ENCODE measurements at regions not wholly inside any gene's neighbourhood (a gene's known extent, or its start where the extent isn't known, plus 50 kb on each side); places are given as distances from the start of the nearest gene placed in this dataset.
A peak's percentile ranks its signal among the peaks of the same experiment; 100 is the strongest.

DNA sequence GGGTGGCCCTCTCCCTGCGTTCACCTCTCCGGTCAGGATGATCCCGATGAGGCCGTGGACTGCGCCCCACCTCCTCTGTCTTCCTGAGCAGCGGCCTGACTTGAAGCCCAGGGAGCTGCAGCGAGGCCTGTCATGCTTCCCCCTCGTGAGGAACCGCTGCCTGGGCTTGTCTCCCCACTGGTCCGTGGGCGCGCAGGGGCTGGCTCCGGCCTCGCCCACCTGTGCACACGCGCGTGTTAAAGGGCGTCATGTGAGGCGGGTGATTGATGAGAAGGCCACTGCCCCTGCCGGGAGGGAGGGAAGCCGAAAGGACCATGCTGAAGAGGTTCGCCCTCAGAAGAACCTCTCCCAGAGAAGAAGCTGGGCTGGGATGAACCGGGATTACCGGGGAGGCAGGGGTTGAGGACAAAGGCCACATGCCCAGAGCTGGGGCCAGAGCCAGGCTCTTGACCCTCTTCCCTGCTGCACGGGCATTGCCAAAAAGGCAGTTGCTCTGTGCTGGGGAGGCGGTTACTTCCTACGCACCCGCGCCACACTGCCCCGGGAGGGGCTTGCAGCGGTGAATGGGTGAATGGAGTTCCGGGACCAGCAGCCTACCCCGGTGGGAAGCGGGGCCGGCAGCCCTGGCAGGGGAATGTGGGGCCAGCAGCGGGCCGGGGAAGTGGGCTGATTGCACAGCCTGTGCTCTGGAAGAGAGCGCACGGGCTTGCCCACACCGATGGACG, 85.9 kb upstream of the GSE1 start (continued):
- TF ChIP-seq, protein P1, sequence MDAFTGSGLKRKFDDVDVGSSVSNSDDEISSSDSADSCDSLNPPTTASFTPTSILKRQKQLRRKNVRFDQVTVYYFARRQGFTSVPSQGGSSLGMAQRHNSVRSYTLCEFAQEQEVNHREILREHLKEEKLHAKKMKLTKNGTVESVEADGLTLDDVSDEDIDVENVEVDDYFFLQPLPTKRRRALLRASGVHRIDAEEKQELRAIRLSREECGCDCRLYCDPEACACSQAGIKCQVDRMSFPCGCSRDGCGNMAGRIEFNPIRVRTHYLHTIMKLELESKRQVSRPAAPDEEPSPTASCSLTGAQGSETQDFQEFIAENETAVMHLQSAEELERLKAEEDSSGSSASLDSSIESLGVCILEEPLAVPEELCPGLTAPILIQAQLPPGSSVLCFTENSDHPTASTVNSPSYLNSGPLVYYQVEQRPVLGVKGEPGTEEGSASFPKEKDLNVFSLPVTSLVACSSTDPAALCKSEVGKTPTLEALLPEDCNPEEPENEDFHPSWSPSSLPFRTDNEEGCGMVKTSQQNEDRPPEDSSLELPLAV (CRISPR knock-in tag; conservative IDR thresholded peaks at IDR 0.05; ENCODE audit: low read depth), result no peak
- TF ChIP-seq CHD4 (IDR thresholded peaks at IDR 0.05; ENCODE audit: borderline replicate concordance, low read length) (no peak), CAMTA2 (CRISPR knock-in tag; IDR thresholded peaks at IDR 0.05; ENCODE audit: borderline replicate concordance) (0 out of 2 replicates have a peak, but pooled peaks have one; percentile 31), ZFX (CRISPR knock-in tag; IDR thresholded peaks at IDR 0.05; ENCODE audit: low read depth) (no peak), DNMT3B (CRISPR knock-in tag; conservative IDR thresholded peaks at IDR 0.05) (no peak), PAX8 (CRISPR knock-in tag; IDR thresholded peaks at IDR 0.05; ENCODE audit: borderline replicate concordance) (0 out of 2 replicates have a peak, but pooled peaks have one; percentile 57), KAT2B (IDR thresholded peaks at IDR 0.05; ENCODE audit: borderline replicate concordance, low read depth, low read length) (no peak), CCDC6 (CRISPR knock-in tag; IDR thresholded peaks at IDR 0.05) (no peak), ZNF264 (CRISPR knock-in tag; IDR thresholded peaks at IDR 0.05) (no peak), FOXJ3 (CRISPR knock-in tag; IDR thresholded peaks at IDR 0.05; ENCODE audit: borderline replicate concordance) (no peak), RAD51 (IDR thresholded peaks at IDR 0.05; ENCODE audit: borderline replicate concordance) (no peak), ZNF382 (CRISPR knock-in tag; IDR thresholded peaks at IDR 0.05; ENCODE audit: borderline replicate concordance) (no peak), SOX6 (IDR thresholded peaks at IDR 0.05) (no peak), SOX6 (CRISPR knock-in tag; IDR thresholded peaks at IDR 0.05) (0 out of 2 replicates have a peak, but pooled peaks have one; percentile 17), ZNF484 (CRISPR knock-in tag; IDR thresholded peaks at IDR 0.05; ENCODE audit: borderline replicate concordance, low read depth) (no peak)
- TF ChIP-seq, protein P2, sequence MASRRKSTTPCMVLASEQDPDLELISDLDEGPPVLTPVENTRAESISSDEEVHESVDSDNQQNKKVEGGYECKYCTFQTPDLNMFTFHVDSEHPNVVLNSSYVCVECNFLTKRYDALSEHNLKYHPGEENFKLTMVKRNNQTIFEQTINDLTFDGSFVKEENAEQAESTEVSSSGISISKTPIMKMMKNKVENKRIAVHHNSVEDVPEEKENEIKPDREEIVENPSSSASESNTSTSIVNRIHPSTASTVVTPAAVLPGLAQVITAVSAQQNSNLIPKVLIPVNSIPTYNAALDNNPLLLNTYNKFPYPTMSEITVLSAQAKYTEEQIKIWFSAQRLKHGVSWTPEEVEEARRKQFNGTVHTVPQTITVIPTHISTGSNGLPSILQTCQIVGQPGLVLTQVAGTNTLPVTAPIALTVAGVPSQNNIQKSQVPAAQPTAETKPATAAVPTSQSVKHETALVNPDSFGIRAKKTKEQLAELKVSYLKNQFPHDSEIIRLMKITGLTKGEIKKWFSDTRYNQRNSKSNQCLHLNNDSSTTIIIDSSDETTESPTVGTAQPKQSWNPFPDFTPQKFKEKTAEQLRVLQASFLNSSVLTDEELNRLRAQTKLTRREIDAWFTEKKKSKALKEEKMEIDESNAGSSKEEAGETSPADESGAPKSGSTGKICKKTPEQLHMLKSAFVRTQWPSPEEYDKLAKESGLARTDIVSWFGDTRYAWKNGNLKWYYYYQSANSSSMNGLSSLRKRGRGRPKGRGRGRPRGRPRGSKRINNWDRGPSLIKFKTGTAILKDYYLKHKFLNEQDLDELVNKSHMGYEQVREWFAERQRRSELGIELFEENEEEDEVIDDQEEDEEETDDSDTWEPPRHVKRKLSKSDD (CRISPR knock-in tag; IDR thresholded peaks at IDR 0.05; ENCODE audit: low read depth), result peak; percentile 52; the same call in 1 of the 2 replicates
- TF ChIP-seq, protein P3, sequence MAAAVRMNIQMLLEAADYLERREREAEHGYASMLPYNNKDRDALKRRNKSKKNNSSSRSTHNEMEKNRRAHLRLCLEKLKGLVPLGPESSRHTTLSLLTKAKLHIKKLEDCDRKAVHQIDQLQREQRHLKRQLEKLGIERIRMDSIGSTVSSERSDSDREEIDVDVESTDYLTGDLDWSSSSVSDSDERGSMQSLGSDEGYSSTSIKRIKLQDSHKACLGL (CRISPR knock-in tag; IDR thresholded peaks at IDR 0.05), result 0 out of 2 replicates have a peak, but pooled peaks have one; percentile 49
- TF ChIP-seq, protein P4, sequence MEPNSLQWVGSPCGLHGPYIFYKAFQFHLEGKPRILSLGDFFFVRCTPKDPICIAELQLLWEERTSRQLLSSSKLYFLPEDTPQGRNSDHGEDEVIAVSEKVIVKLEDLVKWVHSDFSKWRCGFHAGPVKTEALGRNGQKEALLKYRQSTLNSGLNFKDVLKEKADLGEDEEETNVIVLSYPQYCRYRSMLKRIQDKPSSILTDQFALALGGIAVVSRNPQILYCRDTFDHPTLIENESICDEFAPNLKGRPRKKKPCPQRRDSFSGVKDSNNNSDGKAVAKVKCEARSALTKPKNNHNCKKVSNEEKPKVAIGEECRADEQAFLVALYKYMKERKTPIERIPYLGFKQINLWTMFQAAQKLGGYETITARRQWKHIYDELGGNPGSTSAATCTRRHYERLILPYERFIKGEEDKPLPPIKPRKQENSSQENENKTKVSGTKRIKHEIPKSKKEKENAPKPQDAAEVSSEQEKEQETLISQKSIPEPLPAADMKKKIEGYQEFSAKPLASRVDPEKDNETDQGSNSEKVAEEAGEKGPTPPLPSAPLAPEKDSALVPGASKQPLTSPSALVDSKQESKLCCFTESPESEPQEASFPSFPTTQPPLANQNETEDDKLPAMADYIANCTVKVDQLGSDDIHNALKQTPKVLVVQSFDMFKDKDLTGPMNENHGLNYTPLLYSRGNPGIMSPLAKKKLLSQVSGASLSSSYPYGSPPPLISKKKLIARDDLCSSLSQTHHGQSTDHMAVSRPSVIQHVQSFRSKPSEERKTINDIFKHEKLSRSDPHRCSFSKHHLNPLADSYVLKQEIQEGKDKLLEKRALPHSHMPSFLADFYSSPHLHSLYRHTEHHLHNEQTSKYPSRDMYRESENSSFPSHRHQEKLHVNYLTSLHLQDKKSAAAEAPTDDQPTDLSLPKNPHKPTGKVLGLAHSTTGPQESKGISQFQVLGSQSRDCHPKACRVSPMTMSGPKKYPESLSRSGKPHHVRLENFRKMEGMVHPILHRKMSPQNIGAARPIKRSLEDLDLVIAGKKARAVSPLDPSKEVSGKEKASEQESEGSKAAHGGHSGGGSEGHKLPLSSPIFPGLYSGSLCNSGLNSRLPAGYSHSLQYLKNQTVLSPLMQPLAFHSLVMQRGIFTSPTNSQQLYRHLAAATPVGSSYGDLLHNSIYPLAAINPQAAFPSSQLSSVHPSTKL (CRISPR knock-in tag; IDR thresholded peaks at IDR 0.05), result no peak
- TF ChIP-seq, protein P5, sequence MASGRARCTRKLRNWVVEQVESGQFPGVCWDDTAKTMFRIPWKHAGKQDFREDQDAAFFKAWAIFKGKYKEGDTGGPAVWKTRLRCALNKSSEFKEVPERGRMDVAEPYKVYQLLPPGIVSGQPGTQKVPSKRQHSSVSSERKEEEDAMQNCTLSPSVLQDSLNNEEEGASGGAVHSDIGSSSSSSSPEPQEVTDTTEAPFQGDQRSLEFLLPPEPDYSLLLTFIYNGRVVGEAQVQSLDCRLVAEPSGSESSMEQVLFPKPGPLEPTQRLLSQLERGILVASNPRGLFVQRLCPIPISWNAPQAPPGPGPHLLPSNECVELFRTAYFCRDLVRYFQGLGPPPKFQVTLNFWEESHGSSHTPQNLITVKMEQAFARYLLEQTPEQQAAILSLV (CRISPR knock-in tag; IDR thresholded peaks at IDR 0.05; ENCODE audit: borderline replicate concordance), result 0 out of 2 replicates have a peak, but pooled peaks have one; percentile 21
